OCI-LY7 (cell line): ENCODE measurements at regions not wholly inside any gene's neighbourhood (a gene's known extent, or its start where the extent isn't known, plus 50 kb on each side); places are given as distances from the start of the nearest gene placed in this dataset.

Experiments used
- CTCF ChIP-seq: fragments of 200-600 bp; sonication (generic); conservative IDR thresholded peaks from 2 replicates; pipeline ENCODE4 v1.5.1; 2014; ENCODE audit warnings: mild to moderate bottlenecking, antibody characterized with exemption, low read length, moderate library complexity, mixed read lengths
- EZH2phosphoT487 ChIP-seq: fragments of 200-600 bp; sonication (generic); IDR thresholded peaks from 2 replicates; pipeline ENCODE4 v1.6.1; 2018; ENCODE audit warnings: low read depth, borderline replicate concordance, mild to moderate bottlenecking, mixed run types, antibody characterized with exemption, low read length, moderate library complexity, mixed read lengths

- TF ChIP-seq CTCF, result no peak
- no peak for TF ChIP-seq EZH2phosphoT487
These were observed 204.8 kb downstream of the TANC2 start for GRCh38 chr17:63170795-63171194.
